ENCODE measurements at regions not wholly inside any gene's neighbourhood (a gene's known extent, or its start where the extent isn't known, plus 50 kb on each side); places are given as distances from the start of the nearest gene placed in this dataset.
A peak's percentile ranks its signal among the peaks of the same experiment; 100 is the strongest.

GRCh38 chr2:151197184-151198108 lies 64.2 kb downstream of the RBM43 start:
- H3K4me1 Mint-ChIP-seq: no peaks in the 10 kb centered on the region
- no peaks in the 10 kb centered on the region for H3K9me3 Mint-ChIP-seq (ENCODE audit: low read depth)
- ATAC-seq (no peak), DNase-seq (no peak)
- no peaks in the 10 kb centered on the region for H3K36me3 Mint-ChIP-seq (ENCODE audit: low read depth)
- intact Hi-C loops (cut with DNase I, micrococcal nuclease): no loop called here
- no peak overlapping the region for H3K27ac Mint-ChIP-seq
- ChIA-PET POLR2A (no interaction called here), CTCF (no interaction called here)
- no peak overlapping the region for H3K4me3 Mint-ChIP-seq
- H3K27me3 Mint-ChIP-seq: peaks cover 2% of the 10 kb centered on the region

- Mint-ChIP-seq H3K27me3 (no peaks in the 10 kb centered on the region), H3K9me3 (ENCODE audit: low read depth) (no peaks in the 10 kb centered on the region), H3K4me3 (no peak overlapping the region), H3K27ac (no peak overlapping the region), H3K36me3 (ENCODE audit: low read depth) (no peaks in the 10 kb centered on the region), H3K4me1 (peaks cover 4% of the 10 kb centered on the region)
- ATAC-seq (no peak), DNase-seq (no peak)
- ChIA-PET CTCF (interaction anchor here (1.5 kb wide), 1 partner anchor 10 kb away, joined by 4 read pairs; no protein-coding TSS in a partner anchor), POLR2A (no interaction called here)
- intact Hi-C loops (cut with DNase I, micrococcal nuclease): no loop called here
Measured at GRCh38 chr2:151193576-151193975, 68.1 kb downstream of the RBM43 start.

- no peak for ATAC-seq
- Mint-ChIP-seq H3K27me3 (no peaks in the 10 kb centered on the region), H3K4me3 (no peak overlapping the region), H3K4me1 (peaks cover 4% of the 10 kb centered on the region), H3K9me3 (ENCODE audit: low read depth) (no peaks in the 10 kb centered on the region), H3K27ac (no peak overlapping the region), H3K36me3 (ENCODE audit: low read depth) (no peaks in the 10 kb centered on the region)
- intact Hi-C loops (cut with DNase I, micrococcal nuclease): no loop called here
- ChIA-PET POLR2A (no interaction called here), CTCF (interaction anchor here (0.5 to 1.5 kb wide), 3 partner anchors 9 to 1715 kb away, joined by 3 to 4 read pairs (median 4); no protein-coding TSS in a partner anchor)
- DNase-seq: no peak
Measured at GRCh38 chr2:151192681-151193080, 69.0 kb downstream of the RBM43 start.

GRCh38 chr2:151191001-151191400 lies 70.7 kb downstream of the RBM43 start:
- POLR2A ChIA-PET: no interaction called here
- H3K4me1 Mint-ChIP-seq: peaks cover 4% of the 10 kb centered on the region
- no peak overlapping the region for H3K27ac Mint-ChIP-seq

GRCh38 chr2:151189125-151189524 lies 72.5 kb downstream of the RBM43 start:
- H3K27ac Mint-ChIP-seq: no peak overlapping the region
- ATAC-seq (no peak), DNase-seq (peak; percentile 23)
- intact Hi-C loops (cut with DNase I, micrococcal nuclease): no loop called here
- H3K4me1 Mint-ChIP-seq: peaks cover 4% of the 10 kb centered on the region
- ChIA-PET CTCF (interaction anchor here (0.6 to 1.0 kb wide), 2 partner anchors 11 to 1297 kb away, joined by 3 read pairs; no protein-coding TSS in a partner anchor), POLR2A (no interaction called here)
- no peak overlapping the region for H3K4me3 Mint-ChIP-seq
- H3K36me3 Mint-ChIP-seq (ENCODE audit: low read depth): no peaks in the 10 kb centered on the region
- no peaks in the 10 kb centered on the region for H3K27me3 Mint-ChIP-seq
- no peaks in the 10 kb centered on the region for H3K9me3 Mint-ChIP-seq (ENCODE audit: low read depth)

More at GRCh38 chr2:151191001-151191400, 70.7 kb downstream of the RBM43 start:
- ATAC-seq (no peak), DNase-seq (no peak)
- H3K9me3 Mint-ChIP-seq (ENCODE audit: low read depth): no peaks in the 10 kb centered on the region
- CTCF ChIA-PET: interaction anchor here (0.6 to 1.0 kb wide), 2 partner anchors 14 to 29 kb away, joined by 3 to 5 read pairs; no protein-coding TSS in a partner anchor
- intact Hi-C loops (cut with DNase I, micrococcal nuclease): no loop called here
- no peak overlapping the region for H3K4me3 Mint-ChIP-seq
- H3K27me3 Mint-ChIP-seq: no peaks in the 10 kb centered on the region
- H3K36me3 Mint-ChIP-seq (ENCODE audit: low read depth): no peaks in the 10 kb centered on the region

GRCh38 chr2:151186011-151186410 lies 75.7 kb downstream of the RBM43 start:
- DNase-seq (no peak), ATAC-seq (no peak)
- ChIA-PET CTCF (interaction anchor here (1.3 kb wide), 1 partner anchor 53 kb away, joined by 4 read pairs; no protein-coding TSS in a partner anchor), POLR2A (no interaction called here)
- Mint-ChIP-seq H3K27ac (no peak overlapping the region), H3K4me3 (no peak overlapping the region), H3K9me3 (ENCODE audit: low read depth) (no peaks in the 10 kb centered on the region), H3K36me3 (ENCODE audit: low read depth) (no peaks in the 10 kb centered on the region), H3K4me1 (peaks cover 4% of the 10 kb centered on the region), H3K27me3 (peaks cover 10% of the 10 kb centered on the region)
- intact Hi-C loops (cut with DNase I, micrococcal nuclease): no loop called here

- no peaks in the 10 kb centered on the region for H3K36me3 Mint-ChIP-seq (ENCODE audit: low read depth)
- POLR2A ChIA-PET: interaction anchor here (0.6 kb wide), 1 partner anchor 98 kb away, joined by 3 read pairs; no protein-coding TSS in a partner anchor
Measured at GRCh38 chr2:151182899-151183809, 78.5 kb downstream of the RBM43 start.

GRCh38 chr2:151182396-151182795 lies 79.3 kb downstream of the RBM43 start:
- Mint-ChIP-seq H3K4me1 (no peaks in the 10 kb centered on the region), H3K27ac (no peak overlapping the region), H3K36me3 (ENCODE audit: low read depth) (no peaks in the 10 kb centered on the region), H3K27me3 (peaks cover 16% of the 10 kb centered on the region), H3K9me3 (ENCODE audit: low read depth) (no peaks in the 10 kb centered on the region), H3K4me3 (no peak overlapping the region)
- no peak for DNase-seq
- ATAC-seq: no peak
- intact Hi-C loops (cut with DNase I, micrococcal nuclease): no loop called here
- CTCF ChIA-PET: no interaction called here
- POLR2A ChIA-PET: no interaction called here

More at GRCh38 chr2:151182899-151183809, 78.5 kb downstream of the RBM43 start:
- Mint-ChIP-seq H3K27ac (no peak overlapping the region), H3K4me1 (no peaks in the 10 kb centered on the region), H3K4me3 (no peak overlapping the region), H3K9me3 (ENCODE audit: low read depth) (no peaks in the 10 kb centered on the region), H3K27me3 (peaks cover 14% of the 10 kb centered on the region)
- CTCF ChIA-PET: interaction anchor here (1.1 to 1.2 kb wide), 2 partner anchors 10 to 56 kb away, joined by 3 to 4 read pairs; no protein-coding TSS in a partner anchor
- ATAC-seq (no peak), DNase-seq (no peak)
- intact Hi-C loops (cut with DNase I, micrococcal nuclease): no loop called here

GRCh38 chr2:151181524-151181923 lies 80.1 kb downstream of the RBM43 start:
- intact Hi-C loops (cut with DNase I, micrococcal nuclease): no loop called here
- H3K9me3 Mint-ChIP-seq (ENCODE audit: low read depth): no peaks in the 10 kb centered on the region
- no peak overlapping the region for H3K4me3 Mint-ChIP-seq
- DNase-seq (no peak), ATAC-seq (no peak)
- H3K4me1 Mint-ChIP-seq: no peaks in the 10 kb centered on the region
- peaks cover 16% of the 10 kb centered on the region for H3K27me3 Mint-ChIP-seq
- H3K27ac Mint-ChIP-seq: no peak overlapping the region
- no peaks in the 10 kb centered on the region for H3K36me3 Mint-ChIP-seq (ENCODE audit: low read depth)
- ChIA-PET CTCF (interaction anchor here (0.9 to 1.2 kb wide), 2 partner anchors 10 to 58 kb away, joined by 3 read pairs; no protein-coding TSS in a partner anchor), POLR2A (no interaction called here)

GRCh38 chr2:151180123-151180522 lies 81.5 kb downstream of the RBM43 start:
- ChIA-PET POLR2A (no interaction called here), CTCF (no interaction called here)
- Mint-ChIP-seq H3K4me1 (no peaks in the 10 kb centered on the region), H3K9me3 (ENCODE audit: low read depth) (no peaks in the 10 kb centered on the region), H3K36me3 (ENCODE audit: low read depth) (no peaks in the 10 kb centered on the region), H3K27me3 (peaks cover 16% of the 10 kb centered on the region), H3K4me3 (no peak overlapping the region), H3K27ac (no peak overlapping the region)
- DNase-seq: no peak
- ATAC-seq: no peak
- intact Hi-C loops (cut with DNase I, micrococcal nuclease): no loop called here

GRCh38 chr2:151178207-151178606 lies 83.5 kb downstream of the RBM43 start:
- ATAC-seq (no peak), DNase-seq (no peak)
- no peaks in the 10 kb centered on the region for H3K4me1 Mint-ChIP-seq
- H3K4me3 Mint-ChIP-seq: no peak overlapping the region
- ChIA-PET POLR2A (no interaction called here), CTCF (interaction anchor here (0.8 to 1.6 kb wide), 4 partner anchors 10 to 14 kb away, joined by 3 to 5 read pairs (median 4); no protein-coding TSS in a partner anchor)
- H3K36me3 Mint-ChIP-seq (ENCODE audit: low read depth): no peaks in the 10 kb centered on the region
- intact Hi-C loops (cut with DNase I, micrococcal nuclease): no loop called here
- no peak overlapping the region for H3K27ac Mint-ChIP-seq
- peaks cover 12% of the 10 kb centered on the region for H3K27me3 Mint-ChIP-seq
- no peaks in the 10 kb centered on the region for H3K9me3 Mint-ChIP-seq (ENCODE audit: low read depth)

Measured in activated CD4-positive, alpha-beta T cell treated with anti-CD3 and anti-CD28 coated beads for 36 hours (primary cell).